Heart left ventricle (tissue), 16 donors: ENCODE measurements at regions not wholly inside any gene's neighbourhood (a gene's known extent, or its start where the extent isn't known, plus 50 kb on each side); places are given as distances from the start of the nearest gene placed in this dataset.

ENCODE experiments used
- ATAC-seq, 4 donors: fragments of 200-7000 bp; cut with Tn5 transposase; one replicate each; pipeline ENCODE4 v1.9.1; 2020 to 2022; ENCODE audit warnings: moderate library complexity in 4 of 4, mild to moderate bottlenecking in 3 of 4, moderate number of reproducible peaks in 1 of 4
- DNase-seq, 5 donors: peaks; one replicate each; pipeline ENCODE4 v3.0.0-alpha.2; 2020
- H3K27ac ChIP-seq, 12 donors: fragments of 200-600 bp; sonication (generic) in 4 of 12; one replicate each; pipeline versions ENCODE4 v1.5.0 to v1.8.0; 2016 to 2022; ENCODE audit warnings: mild to moderate bottlenecking in 2 of 12
- H3K27me3 ChIP-seq, 9 donors: fragments of 200-600 bp; sonication (generic) in 2 of 9; one replicate each; pipeline versions ENCODE4 v1.5.1 to v1.8.0; 2016 to 2022; ENCODE audit warnings: mild to moderate bottlenecking in 3 of 9
- H3K36me3 ChIP-seq, 9 donors: fragments of 200-600 bp; sonication (generic) in 2 of 9; one replicate each; pipeline versions ENCODE4 v1.5.0 to v1.8.0; 2018 to 2022; ENCODE audit warnings: mild to moderate bottlenecking in 2 of 9
- H3K4me1 ChIP-seq, 12 donors: fragments of 200-600 bp; sonication (generic) in 4 of 12; one replicate each; pipeline versions ENCODE4 v1.5.0 to v1.8.0; 2016 to 2022; ENCODE audit warnings: mild to moderate bottlenecking in 3 of 12
- H3K4me3 ChIP-seq, 12 donors: fragments of 200-600 bp; sonication (generic) in 4 of 12; one replicate each; pipeline versions ENCODE4 v1.5.0 to v1.8.0; 2017 to 2022; ENCODE audit warnings: mild to moderate bottlenecking in 9 of 12, moderate library complexity in 4 of 12
- H3K9me3 ChIP-seq, 12 donors: fragments of 200-600 bp; sonication (generic) in 4 of 12; one replicate each; pipeline versions ENCODE4 v1.5.0 to v1.8.0; 2016 to 2022; ENCODE audit warnings: mild to moderate bottlenecking in 1 of 12
- POLR2A ChIP-seq, 2 donors: fragments of 450-650 bp; IDR thresholded peaks; one replicate each; pipeline ENCODE4 v1.6.1; 2017; ENCODE audit warnings: antibody characterized with exemption in 2 of 2, mild to moderate bottlenecking in 2 of 2, moderate library complexity in 2 of 2
- WGBS, 4 donors: extraction: QIAGEN DNeasy Blood & Tissue Kit in 2 of 4; methylation state at CpG; one replicate each; pipeline versions ENCODE4 v1.1.5 to v1.1.7; 2013 to 2018; 5-methylcytosine and 5-hydroxymethylcytosine counted together
- intact Hi-C, 10 donors: fragments of 100-400 bp; cut with DNase I; formaldehyde crosslinking; loops; one replicate each; pipeline versions ENCODE4 v1.11.1 to v1.14.2; 2022
- TF ChIP-seq, protein P1 (sequence below), 12 donors: fragments of 200-600 bp; sonication (generic) in 4 of 12; IDR thresholded peaks; one replicate each; pipeline versions ENCODE4 v1.5.0 to v1.8.0; 2018 to 2022; ENCODE audit warnings: antibody characterized with exemption in 12 of 12, mild to moderate bottlenecking in 5 of 12
- donor health status: ischemic (EF 13 %, LVEDD 7.1; RV severe dilation, severe dysfunction).
- donor health status: healthy with polysubstance abuse.
- donor health status: DM: no; HTN: yes; CAD: no.
- donor health status: DM: no; HTN: no; CAD: no.
- donor health status: ischemic (EF 25% LVEDD 6.9; RV normal size, moderate dysfunction).
- donor health status: ischemic (EF 25% LVEDD 5.7; RV mildly dilated, moderate dysfunction).
- donor health status: healthy.
- donor health status: DM: yes; HTN: yes; CAD: no.
- donor health status: ischemic (EF 35%, LVEDD 5.7; RV mildly dilated, moderate dysfunction).
- donor health status: nonischemic (EF 11% LVEDD 7.7; RV severe dilation, severe dysfunction).
- donor health status: DM: yes; HTN: yes; CAD: no.
- donor health status: PGD.
- donor health status: ischemic (EF 29% LVEDD 5.4; RV normal size, mild dysfunction).
- donor health status: nonischemic (EF 23%, LVEDD 6.1; RV moderate dilation, normal function).

- no peak overlapping the region for H3K4me3 ChIP-seq
- TF ChIP-seq POLR2A (IDR thresholded peaks at IDR 0.05): no peak
- TF ChIP-seq, protein P1, sequence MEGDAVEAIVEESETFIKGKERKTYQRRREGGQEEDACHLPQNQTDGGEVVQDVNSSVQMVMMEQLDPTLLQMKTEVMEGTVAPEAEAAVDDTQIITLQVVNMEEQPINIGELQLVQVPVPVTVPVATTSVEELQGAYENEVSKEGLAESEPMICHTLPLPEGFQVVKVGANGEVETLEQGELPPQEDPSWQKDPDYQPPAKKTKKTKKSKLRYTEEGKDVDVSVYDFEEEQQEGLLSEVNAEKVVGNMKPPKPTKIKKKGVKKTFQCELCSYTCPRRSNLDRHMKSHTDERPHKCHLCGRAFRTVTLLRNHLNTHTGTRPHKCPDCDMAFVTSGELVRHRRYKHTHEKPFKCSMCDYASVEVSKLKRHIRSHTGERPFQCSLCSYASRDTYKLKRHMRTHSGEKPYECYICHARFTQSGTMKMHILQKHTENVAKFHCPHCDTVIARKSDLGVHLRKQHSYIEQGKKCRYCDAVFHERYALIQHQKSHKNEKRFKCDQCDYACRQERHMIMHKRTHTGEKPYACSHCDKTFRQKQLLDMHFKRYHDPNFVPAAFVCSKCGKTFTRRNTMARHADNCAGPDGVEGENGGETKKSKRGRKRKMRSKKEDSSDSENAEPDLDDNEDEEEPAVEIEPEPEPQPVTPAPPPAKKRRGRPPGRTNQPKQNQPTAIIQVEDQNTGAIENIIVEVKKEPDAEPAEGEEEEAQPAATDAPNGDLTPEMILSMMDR (IDR thresholded peaks at IDR 0.05): no peak
- DNase-seq: no peak
- H3K27me3 ChIP-seq: no peaks in the 10 kb centered on the region
- peak overlapping the region in 6 of 12 donors; percentile 2 to 40 (median 12) for H3K27ac ChIP-seq
- no peak for ATAC-seq
- H3K4me1 ChIP-seq: peaks cover 0 to 78% (median 34%) of the 10 kb centered on the region in 12 donors
- intact Hi-C loops: no loop called here
- H3K36me3 ChIP-seq: no peaks in the 10 kb centered on the region
- H3K9me3 ChIP-seq: no peaks in the 10 kb centered on the region
- WGBS, 4 donors: 82 to 93% (median 88%) methylated on average over 2 of the region's 2 CpGs
These were observed 102.4 kb upstream of the DST start for GRCh38 chr6:56745081-56745480.

DNA sequence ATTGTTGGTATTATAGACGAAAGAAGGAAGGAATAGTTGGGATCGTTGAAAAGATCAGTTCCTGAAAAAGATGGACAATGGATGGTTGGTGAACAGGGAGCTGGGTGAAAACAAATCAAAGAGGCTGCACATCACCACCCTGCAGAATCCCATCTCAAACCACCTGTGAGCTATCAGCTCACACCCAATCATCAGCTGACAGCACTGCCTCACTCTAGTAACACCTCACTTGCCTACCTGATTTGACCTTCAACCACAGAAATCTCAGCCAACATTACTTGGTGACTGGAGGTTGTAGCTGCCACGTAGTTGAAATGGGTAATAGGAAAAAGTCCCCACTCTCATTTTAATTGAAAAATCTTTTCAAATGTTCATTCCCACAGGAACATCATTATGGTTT, 101.8 kb upstream of the DST start:
- Histone ChIP-seq H3K9me3 (no peaks in the 10 kb centered on the region), H3K27me3 (no peaks in the 10 kb centered on the region), H3K36me3 (no peaks in the 10 kb centered on the region), H3K4me3 (no peak overlapping the region), H3K27ac (peak overlapping the region in 5 of 12 donors; percentile 2 to 40 (median 13)), H3K4me1 (peaks cover 0 to 78% (median 33%) of the 10 kb centered on the region in 12 donors)
- no peak for TF ChIP-seq POLR2A (IDR thresholded peaks at IDR 0.05)
- TF ChIP-seq, protein P1 (IDR thresholded peaks at IDR 0.05): no peak
- ATAC-seq: peak; percentile 45 to 77 (median 70)
- DNase-seq: no peak
- intact Hi-C loops: no loop called here
- 39 to 55% (median 48%) methylated on average over 3 of the region's 3 CpGs for whole genome bisulfite sequencing, 4 donors

DNA sequence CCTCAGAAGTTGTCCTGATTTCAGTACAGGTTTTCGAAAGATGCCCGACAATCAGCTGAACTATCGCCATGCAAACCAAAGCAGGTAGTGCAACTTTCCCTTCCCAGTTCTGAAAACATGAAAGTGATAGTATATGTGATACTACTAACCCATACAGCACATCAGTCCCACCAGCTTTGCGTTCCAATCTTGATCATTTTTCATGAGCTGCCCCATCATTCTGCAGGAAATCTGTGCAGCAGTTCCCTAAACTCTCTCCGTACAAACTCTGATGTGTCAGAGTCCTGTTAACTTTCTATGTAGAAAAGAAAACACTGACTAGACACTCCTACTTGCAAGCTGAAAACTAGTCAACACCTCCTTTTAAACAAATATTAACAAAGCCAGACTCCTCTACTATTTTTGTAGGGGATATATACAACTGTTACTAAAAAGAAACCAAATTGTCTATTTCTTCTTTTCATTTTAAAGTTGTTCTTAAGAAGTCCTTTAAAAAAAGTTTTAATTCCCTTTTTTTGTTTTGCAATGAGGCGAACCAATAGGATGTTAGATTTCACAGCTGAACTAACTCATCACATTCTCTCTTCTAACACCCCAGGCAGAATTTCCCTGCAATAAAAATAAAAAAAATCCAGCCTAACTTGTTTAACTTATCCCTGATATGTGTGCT, 99.6 kb upstream of the DST start:
- intact Hi-C loops: no loop called here

DNA sequence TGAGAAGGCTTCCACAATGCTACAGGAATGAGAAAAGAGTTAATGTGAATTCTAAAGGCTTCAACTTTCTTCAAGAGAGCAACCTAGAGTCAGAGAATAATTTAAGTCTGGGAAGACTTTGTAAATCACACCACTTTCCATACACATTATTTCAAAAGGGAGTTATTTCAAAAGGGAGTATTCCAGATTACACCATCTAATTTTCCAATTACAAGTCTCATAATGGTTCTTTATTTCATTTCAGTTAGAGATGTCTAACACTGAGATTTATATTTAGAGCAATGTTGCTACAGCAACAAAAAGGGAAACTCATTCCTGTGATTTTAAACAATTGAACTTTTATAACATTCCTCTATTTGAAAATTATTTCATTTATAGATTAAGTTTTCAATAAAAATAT, 98.8 kb upstream of the DST start:
- peak overlapping the region in 10 of 12 donors; percentile 22 to 78 (median 48) for H3K27ac ChIP-seq
- TF ChIP-seq, protein P1 (IDR thresholded peaks at IDR 0.05): no peak
- no peak for TF ChIP-seq POLR2A (IDR thresholded peaks at IDR 0.05)
- no peaks in the 10 kb centered on the region for H3K36me3 ChIP-seq
- DNase-seq (no peak), ATAC-seq (no peak)
- peak overlapping the region in 6 of 12 donors; percentile 25 to 47 (median 42) for H3K4me3 ChIP-seq
- H3K4me1 ChIP-seq: peaks cover 0 to 68% (median 33%) of the 10 kb centered on the region in 12 donors
- no peaks in the 10 kb centered on the region for H3K27me3 ChIP-seq
- no peaks in the 10 kb centered on the region for H3K9me3 ChIP-seq
- intact Hi-C loops: no loop called here

More for the DNA sequence above, 99.6 kb upstream of the DST start:
- H3K36me3 ChIP-seq: no peaks in the 10 kb centered on the region
- H3K9me3 ChIP-seq: no peaks in the 10 kb centered on the region
- WGBS, 4 donors: 26 to 32% (median 30%) methylated on average over 6 of the region's 6 CpGs
- H3K27ac ChIP-seq: peak overlapping the region in 11 of 12 donors; percentile 17 to 78 (median 48)
- TF ChIP-seq, protein P1 (IDR thresholded peaks at IDR 0.05): no peak
- no peaks in the 10 kb centered on the region for H3K27me3 ChIP-seq
- peak in 2 of 4 donors; percentile 27 to 35 for ATAC-seq
- H3K4me1 ChIP-seq: peaks cover 0 to 73% (median 33%) of the 10 kb centered on the region in 12 donors
- H3K4me3 ChIP-seq: peak overlapping the region in 8 of 12 donors; percentile 13 to 47 (median 33)
- no peak for DNase-seq
